Stimulated activated CD4-positive, alpha-beta T cell treated with anti-CD3 and anti-CD28 coated beads, Interleukin-4, amount 100 ng/mL, for 1 hour (primary cell): ENCODE measurements at regions not wholly inside any gene's neighbourhood (a gene's known extent, or its start where the extent isn't known, plus 50 kb on each side); places are given as distances from the start of the nearest gene placed in this dataset.

Experiments used
- DNase-seq: peaks from one replicate; pipeline ENCODE4 v3.0.0-alpha.2; 2020

DNA sequence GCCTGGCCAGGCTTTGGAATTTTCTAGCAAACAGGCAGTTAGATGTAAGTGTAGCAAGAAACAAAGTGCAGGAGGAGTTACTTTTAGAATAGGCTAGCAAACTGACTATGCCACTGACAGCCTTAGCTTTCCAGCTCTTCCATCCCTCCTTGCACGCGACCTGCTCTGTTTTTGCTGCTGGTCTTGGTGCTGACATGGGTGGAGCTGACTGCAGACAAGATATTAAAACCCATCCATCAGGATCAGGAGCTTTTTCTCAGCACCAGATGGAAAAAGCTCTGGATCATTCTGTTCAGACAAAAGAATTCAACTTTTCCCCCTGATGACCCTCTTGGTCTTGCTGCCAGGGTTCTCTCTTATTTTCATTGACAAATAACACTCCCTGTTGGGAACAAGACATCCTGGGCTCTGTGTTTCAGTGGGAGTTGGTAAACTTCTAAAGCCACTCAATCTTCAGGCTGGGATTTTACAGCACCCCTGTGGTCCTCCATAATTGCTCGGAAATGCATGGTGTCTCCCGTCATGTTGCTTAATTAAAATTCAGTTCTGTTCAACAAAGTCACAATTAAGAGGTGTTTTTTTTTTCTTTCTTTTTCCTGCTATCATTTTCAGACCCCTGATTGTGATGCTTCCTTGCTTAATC lies 240.0 kb upstream of the LARGE1 start:
- no peak for DNase-seq

DNA sequence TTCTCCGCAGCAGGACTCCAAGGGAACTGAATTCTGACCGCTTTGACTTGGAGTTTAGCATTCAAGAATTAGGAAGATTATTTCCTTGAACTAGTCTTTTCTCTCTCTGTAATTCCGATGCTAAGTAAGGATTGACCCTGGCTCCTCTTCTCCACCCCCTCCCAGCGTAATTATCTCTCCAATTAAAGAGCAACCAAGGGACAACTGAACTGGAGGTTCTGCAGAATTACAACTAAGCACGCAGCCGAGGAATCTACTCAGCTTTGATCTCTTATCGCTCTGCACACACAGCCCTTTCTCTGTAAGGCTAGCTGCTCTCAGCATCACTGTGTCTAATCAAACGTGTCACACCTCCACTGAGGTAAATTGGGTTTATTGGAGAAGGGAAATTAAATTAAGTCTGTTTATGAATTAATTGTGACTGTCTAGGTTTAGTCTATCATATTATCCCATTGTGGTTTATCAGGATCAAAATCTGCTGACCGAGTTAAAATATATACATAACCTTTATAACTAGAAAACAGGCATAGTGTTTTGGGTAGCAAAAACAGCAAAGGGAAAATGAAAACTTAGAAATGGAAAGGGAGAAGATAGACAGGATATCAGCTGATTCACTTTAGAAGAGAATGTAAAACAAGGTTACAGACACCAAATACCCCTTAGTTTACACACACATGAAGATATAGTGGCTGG lies 241.3 kb upstream of the LARGE1 start:
- DNase-seq, result no peak

GRCh38 chr22:34198976-34199375 lies 278.7 kb upstream of the LARGE1 start:
- DNase-seq, result no peak

DNA sequence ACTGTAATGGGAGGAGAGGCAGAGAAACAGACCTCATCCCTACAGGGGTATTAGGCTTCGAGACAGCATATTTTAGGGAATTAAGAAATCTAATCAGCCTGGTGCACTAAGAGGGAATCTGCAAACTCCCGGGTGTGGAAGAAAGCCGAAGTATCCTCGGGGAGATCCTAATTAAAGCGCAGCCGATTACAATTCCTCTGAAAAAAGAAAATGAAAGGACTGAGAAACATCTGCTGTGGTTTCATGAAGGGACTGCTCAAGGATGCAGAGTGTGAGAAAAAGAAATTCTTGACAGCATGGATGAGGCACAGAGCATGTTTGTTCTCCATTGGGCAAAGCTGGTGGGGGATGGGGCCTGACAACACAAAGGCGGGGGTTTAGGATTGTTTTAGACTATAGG lies 290.0 kb upstream of the LARGE1 start:
- DNase-seq, result no peak

- no peak for DNase-seq
These were observed 294.1 kb upstream of the LARGE1 start for GRCh38 chr22:34214372-34214771.

- DNase-seq, result no peak
These were observed 305.0 kb upstream of the LARGE1 start for GRCh38 chr22:34225278-34225677.

DNA sequence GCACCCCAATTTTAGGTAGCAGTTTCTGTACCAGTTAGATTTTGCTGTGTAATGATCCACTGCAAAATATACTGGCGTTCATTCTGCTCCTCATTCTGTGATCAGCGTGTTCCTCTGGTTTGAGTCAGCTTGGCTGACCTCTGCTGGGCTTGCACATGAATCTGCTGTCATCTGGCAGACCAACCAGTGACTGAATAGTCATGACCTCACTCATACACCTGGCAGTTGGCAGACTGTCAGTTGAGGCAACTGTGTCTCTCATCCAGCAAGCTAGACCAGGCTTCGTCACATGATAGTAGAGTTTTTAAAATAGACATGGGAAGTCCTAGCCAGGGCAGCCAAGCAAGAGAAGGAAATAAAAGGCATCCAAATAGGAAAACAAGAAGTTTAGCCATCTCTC lies 316.3 kb upstream of the LARGE1 start:
- DNase-seq, result no peak

- DNase-seq, result no peak
These were observed 319.1 kb upstream of the LARGE1 start for GRCh38 chr22:34239421-34239820.

DNA sequence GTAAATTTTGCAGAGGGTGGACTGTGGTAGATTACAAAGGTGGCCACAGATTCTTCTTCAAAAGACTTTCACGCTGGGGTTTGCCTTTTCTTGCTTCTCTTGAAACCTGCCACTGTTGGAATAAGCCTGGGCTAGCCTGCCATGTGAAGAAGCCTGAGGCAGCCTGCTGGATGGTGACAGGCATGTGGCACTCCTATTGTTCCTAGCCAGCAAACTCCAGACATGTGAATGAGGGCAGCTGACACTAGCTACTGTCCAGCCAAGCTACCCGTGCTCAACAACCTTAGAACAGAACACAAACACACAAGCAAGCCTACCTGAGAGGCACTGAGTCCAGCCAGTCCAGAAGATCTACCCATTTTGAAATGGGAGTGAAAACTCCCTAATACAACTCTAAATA lies 322.7 kb upstream of the LARGE1 start:
- DNase-seq, result no peak

- DNase-seq, result no peak
These were observed 334.8 kb upstream of the LARGE1 start for GRCh38 chr22:34255042-34255441.

DNA sequence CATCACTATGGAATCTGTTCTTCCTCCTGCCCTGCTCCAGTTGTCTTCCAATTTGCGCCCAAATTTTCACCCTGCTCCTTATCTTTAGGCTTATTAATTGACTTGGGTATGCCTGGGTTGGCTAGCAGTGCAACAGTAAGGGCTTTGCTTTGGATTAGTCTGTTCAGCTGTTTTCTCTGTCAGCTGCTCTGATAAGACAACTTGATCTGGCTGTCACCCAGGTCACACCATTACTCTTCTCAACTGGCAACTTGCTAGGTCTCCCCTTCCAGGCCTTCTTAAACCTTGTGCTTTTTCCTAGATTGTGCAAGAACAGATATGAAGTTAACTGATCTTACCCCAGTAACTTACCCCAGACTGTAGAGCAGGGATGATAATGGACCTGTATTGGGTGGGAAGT lies 357.8 kb upstream of the LARGE1 start:
- DNase-seq, result no peak

GRCh38 chr22:34281738-34282137 lies 361.5 kb upstream of the LARGE1 start:
- DNase-seq, result no peak

GRCh38 chr22:34283844-34284243 lies 363.6 kb upstream of the LARGE1 start:
- no peak for DNase-seq

GRCh38 chr22:34293324-34293723 lies 373.0 kb upstream of the LARGE1 start:
- DNase-seq, result no peak

DNA sequence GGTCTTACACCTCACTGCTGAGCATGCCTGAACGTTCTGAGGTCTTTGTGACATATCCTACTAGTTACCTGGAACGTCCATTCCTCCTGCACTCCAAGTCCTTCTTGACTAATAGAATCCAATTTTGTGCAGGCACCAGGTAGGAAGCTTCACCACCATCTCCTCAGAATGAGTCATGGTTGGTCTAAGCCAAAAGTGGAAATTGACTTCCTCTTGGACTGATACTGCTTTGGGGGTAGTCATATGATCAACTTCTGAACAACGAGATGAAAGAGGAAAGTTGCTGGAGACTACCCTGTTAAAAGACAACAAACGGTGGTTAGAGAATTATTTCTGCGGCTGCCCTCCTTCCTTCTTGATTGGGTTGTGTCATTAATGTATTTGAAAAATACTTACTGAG lies 374.2 kb upstream of the LARGE1 start:
- no peak for DNase-seq

DNA sequence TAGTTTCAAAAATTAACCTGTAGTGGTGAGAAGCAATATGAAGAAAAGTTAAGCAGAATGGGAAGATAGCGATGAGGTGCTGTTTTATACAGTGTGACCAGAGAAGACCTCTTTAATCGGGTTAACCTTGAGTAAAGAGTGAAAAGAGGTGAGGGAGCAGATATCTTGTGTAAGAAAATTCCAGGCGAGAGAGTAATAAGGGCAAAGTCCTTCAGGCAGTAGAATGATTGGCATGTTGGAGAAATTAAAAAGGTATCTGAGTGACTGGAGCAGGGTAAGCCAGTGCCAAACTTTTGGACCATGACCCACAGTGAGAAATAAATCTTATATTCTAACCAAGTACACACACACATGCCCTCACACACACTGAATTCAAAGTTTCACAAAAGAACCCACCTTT lies 374.7 kb upstream of the LARGE1 start:
- DNase-seq, result no peak

- no peak for DNase-seq
These were observed 376.2 kb upstream of the LARGE1 start for GRCh38 chr22:34296461-34296860.

DNA sequence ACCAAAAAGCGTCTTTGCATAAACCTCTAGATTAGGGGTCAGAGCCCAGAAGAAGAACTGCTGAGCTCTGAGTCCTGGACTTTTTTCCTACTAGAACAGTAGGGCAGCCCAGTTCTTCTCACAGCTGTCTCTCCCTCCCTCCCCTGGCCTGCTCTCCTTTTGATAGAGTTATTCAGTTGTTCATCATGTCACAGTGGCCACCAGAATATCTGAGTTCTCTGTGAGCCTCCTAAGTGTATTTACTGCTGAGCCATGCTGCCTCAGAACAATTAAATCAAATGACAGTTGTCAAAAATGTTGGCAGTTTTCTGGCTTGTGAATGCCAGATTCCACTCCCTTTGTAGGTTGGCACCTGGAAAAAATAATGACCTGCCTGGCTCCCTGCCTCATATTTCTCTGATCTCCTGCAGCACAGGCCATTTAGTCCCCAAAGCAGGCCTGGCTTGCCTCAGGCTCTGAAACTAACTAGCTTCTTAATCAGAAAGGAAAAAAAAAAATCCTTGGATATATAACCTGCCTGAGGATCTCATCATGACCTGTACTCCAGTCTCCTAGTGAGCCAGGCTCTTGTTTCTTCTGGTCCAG lies 377.4 kb upstream of the LARGE1 start:
- DNase-seq, result no peak

DNA sequence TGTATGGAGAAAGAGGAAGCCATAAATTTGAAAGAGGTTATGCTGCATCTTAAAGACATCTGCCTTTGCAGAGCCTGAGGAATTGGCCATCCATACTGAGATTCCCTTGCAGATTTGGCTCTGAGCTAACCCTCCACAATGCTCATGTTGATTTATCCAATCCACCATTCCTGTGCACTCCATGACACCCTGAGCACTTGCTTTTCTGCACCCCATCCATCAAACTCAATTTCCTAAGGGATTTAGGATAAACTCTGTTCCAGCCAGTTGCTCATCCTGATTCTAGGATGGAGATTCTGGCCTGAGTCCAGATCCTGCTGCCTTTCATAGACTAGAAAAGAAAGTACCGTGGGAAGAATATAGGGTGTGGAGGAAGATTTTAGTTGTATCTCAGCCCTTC lies 379.2 kb upstream of the LARGE1 start:
- DNase-seq, result no peak

DNA sequence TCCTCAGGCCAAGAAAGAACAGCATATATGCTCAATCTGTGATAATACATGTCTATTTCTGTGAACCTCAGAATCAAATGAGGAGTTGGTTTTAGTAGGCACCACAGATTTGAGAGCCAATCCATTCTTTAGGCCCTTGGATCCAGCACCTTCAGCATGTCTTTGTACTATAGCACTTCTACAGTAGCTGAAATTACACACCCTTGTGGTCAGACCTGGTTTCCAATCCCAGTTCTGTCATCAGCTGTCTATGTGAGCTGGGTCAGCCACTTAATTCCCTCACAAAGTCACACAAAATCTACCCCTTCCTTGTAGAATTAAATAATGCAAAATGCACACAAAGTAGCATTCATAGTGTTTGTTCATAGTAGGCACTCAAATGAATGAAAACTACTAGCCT lies 381.3 kb upstream of the LARGE1 start:
- no peak for DNase-seq

DNA sequence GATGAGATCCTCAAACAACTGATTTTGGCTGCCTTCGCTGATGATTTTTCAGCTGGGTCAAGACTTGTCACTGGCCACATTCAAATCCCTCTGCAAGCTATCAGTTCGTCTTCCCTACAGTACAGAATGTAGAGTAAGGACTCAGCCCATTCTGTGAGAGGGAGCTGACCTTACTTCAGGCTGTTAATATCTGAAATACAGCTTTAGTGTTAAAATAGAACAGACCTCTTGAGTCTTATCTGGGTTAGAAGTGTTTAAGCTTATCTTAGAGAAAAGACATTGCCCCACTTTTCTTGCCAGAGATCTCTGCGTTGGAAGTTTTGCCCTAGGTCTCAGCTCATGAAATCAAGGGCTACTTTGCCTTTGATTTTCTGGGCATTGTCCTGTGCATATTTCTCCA lies 383.4 kb upstream of the LARGE1 start:
- DNase-seq, result no peak

GRCh38 chr22:34306361-34306760 lies 386.1 kb upstream of the LARGE1 start:
- no peak for DNase-seq

GRCh38 chr22:34308101-34308500 lies 387.8 kb upstream of the LARGE1 start:
- DNase-seq, result no peak

DNA sequence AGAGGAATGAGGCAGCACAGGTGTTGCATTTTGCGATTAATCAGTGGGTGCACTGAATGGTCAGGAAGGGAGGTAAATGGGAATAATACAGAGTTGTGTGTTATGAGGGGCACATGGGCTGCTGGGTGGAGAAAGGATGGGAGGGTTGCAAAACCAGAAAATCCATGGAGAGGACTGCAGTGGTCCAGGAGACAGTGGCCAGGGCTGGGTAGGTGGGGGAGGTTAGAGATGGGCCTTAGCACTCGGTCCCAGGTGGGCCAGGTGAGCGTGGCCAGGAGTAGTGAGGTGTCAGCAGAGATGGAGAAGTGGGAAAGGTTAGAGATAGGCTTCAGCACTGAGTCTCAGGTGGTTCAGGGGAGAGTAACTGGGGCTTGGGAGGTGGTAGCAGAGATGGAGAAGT lies 399.1 kb upstream of the LARGE1 start:
- DNase-seq, result no peak

DNA sequence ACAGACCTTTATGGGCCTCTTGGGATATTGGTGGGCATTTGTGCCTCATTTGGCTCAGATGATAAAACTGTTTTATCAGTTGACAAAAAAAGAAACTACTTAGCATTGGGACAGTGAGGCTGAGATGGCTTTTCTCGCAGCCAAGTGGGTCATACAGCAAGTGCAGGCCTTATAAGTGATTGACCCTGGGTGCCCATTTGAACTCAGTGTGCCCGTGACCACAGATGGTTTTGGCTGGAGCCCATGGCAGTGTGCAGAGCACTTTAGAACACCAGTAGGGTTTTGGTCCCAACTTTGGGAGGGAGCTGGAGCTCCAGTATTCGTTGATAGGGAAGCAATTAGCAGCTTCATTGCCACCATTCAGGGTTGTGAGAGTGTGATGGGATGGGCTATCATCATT lies 404.5 kb upstream of the LARGE1 start:
- no peak for DNase-seq
